HCT116 (cell line): ENCODE measurements at regions not wholly inside any gene's neighbourhood (a gene's known extent, or its start where the extent isn't known, plus 50 kb on each side); places are given as distances from the start of the nearest gene placed in this dataset.

ENCODE experiments used
- ATAC-seq: fragments of 200-7000 bp; cut with Tn5 transposase; 2 replicates; pipeline ENCODE4 v1.9.1; 2020; ENCODE audit warnings: mild to moderate bottlenecking, moderate library complexity
- BruUV-seq: library from RNA; stranded (reverse); fragments of 400-500 nt; replicated peaks from 2 replicates; lab custom pipeline; 2021; lab: Mats Ljungman, UMichigan
- CTCF ChIA-PET: fragments of 300-600 bp; sonication (Branson Sonifier 250); formaldehyde crosslinking; loops from one replicate; lab custom pipeline; 2021; ENCODE audit warnings: antibody characterized with exemption; lab: Charles Lee
- POLR2A ChIA-PET: fragments of 300-600, 350-600 bp; sonication (Branson Sonifier 250); formaldehyde crosslinking; loops from one replicate; lab custom pipeline; 2021; ENCODE audit warnings: antibody characterized with exemption; lab: Charles Lee
- RAD21 ChIA-PET, 2 experiments: fragments of 300-600 bp; sonication (Branson Sonifier 250); formaldehyde crosslinking; loops; one replicate each; lab custom pipeline; 2023; ENCODE audit warnings: low total read pairs in 2 of 2; ENCODE audit not compliant: uncharacterized antibody in 2 of 2, unreplicated experiment in 2 of 2, low non-redundant PET in 1 of 2; lab: Charles Lee
- DNase-seq: peaks from one replicate; pipeline ENCODE4 v3.0.0-alpha.2; 2010; ENCODE audit warnings: low read depth, low spot score
- H2AFZ ChIP-seq: fragments of 200-600 bp; shearing (Covaris generic), sonication (generic); 2 replicates; pipeline ENCODE4 v1.6.1; 2017; ENCODE audit warnings: low read depth, mixed run types, mixed read lengths, antibody characterized with exemption, low read length; ENCODE audit not compliant: poor library complexity, severe bottlenecking
- H3K27ac ChIP-seq: 2 replicates; pipeline ENCODE4 v1.5.1; 2012; ENCODE audit warnings: low read depth, low read length
- H3K27me3 ChIP-seq: fragments of 200-600 bp; sonication (generic); 2 replicates; pipeline ENCODE4 v1.6.1; 2016; ENCODE audit warnings: mixed run types, low read length, mixed read lengths; ENCODE audit not compliant: insufficient read depth
- H3K36me3 ChIP-seq, 2 experiments: fragments of 200-500 bp in 1 of 2; fragments of 200-600 bp in 1 of 2; sonication (Bioruptor generic) in 1 of 2; sonication (generic) in 1 of 2; 2 replicates each; pipeline versions ENCODE4 v1.5.1 to v1.6.1; 2014 to 2016; ENCODE audit warnings: low read length in 2 of 2, inconsistent platforms in 1 of 2, mixed read lengths in 1 of 2, mixed run types in 1 of 2; ENCODE audit not compliant: insufficient read depth in 2 of 2, control insufficient read depth in 1 of 2
- H3K4me1 ChIP-seq, 2 experiments: fragments of 200-600 bp in 1 of 2; sonication (generic) in 1 of 2; 2 replicates each; pipeline versions ENCODE4 v1.5.1 to v1.6.1; 2012 to 2017; ENCODE audit warnings: low read length in 2 of 2, inconsistent platforms in 1 of 2, mild to moderate bottlenecking in 1 of 2, mixed read lengths in 1 of 2, mixed run types in 1 of 2, moderate library complexity in 1 of 2; ENCODE audit not compliant: insufficient read depth in 2 of 2, control insufficient read depth in 1 of 2
- H3K4me2 ChIP-seq: fragments of 200-600 bp; sonication (generic); 2 replicates; pipeline ENCODE4 v1.6.1; 2017; ENCODE audit warnings: mixed run types, low read length, mixed read lengths
- H3K4me3 ChIP-seq, 2 experiments: fragments of 200-600 bp in 1 of 2; sonication (generic) in 1 of 2; replicated peaks in 1 of 2; 2 replicates each; pipeline ENCODE4 v1.5.1; 2011 to 2016; ENCODE audit warnings: low read length in 2 of 2, control low read depth in 1 of 2, low read depth in 1 of 2, mild to moderate bottlenecking in 1 of 2, mixed read lengths in 1 of 2, mixed run types in 1 of 2
- H3K79me2 ChIP-seq: fragments of 200-600 bp; sonication (generic); 2 replicates; pipeline ENCODE4 v1.6.1; 2017; ENCODE audit warnings: mild to moderate bottlenecking, mixed run types, low read length, moderate library complexity, mixed read lengths; ENCODE audit not compliant: insufficient read depth
- H3K9ac ChIP-seq: fragments of 200-600 bp; sonication (generic); 2 replicates; pipeline ENCODE4 v1.6.1; 2016; ENCODE audit warnings: low read length, mixed read lengths
- H3K9me2 ChIP-seq: fragments of 200-600 bp; sonication (generic), shearing (Covaris generic); 2 replicates; pipeline ENCODE4 v1.6.1; 2017; ENCODE audit warnings: mixed run types, mild to moderate bottlenecking, moderate library complexity; ENCODE audit not compliant: insufficient read depth
- H3K9me3 ChIP-seq, 2 experiments: fragments of 200-500 bp in 1 of 2; fragments of 200-600 bp in 1 of 2; sonication (Bioruptor generic) in 1 of 2; sonication (generic) in 1 of 2; 2 replicates each; pipeline ENCODE4 v1.6.1; 2014 to 2017; ENCODE audit warnings: low read length in 2 of 2, mixed read lengths in 2 of 2, inconsistent platforms in 1 of 2, low read depth in 1 of 2, mild to moderate bottlenecking in 1 of 2, mixed run types in 1 of 2, moderate library complexity in 1 of 2; ENCODE audit not compliant: control insufficient read depth in 1 of 2, insufficient read depth in 1 of 2
- H4K20me1 ChIP-seq: fragments of 200-600 bp; sonication (generic), shearing (Covaris generic); 2 replicates; pipeline ENCODE4 v1.6.1; 2017; ENCODE audit warnings: mixed run types, mild to moderate bottlenecking, moderate library complexity; ENCODE audit not compliant: insufficient read depth
- ATF3 ChIP-seq: IDR thresholded peaks from 2 replicates; pipeline ENCODE4 v1.6.1; 2012
- CEBPB ChIP-seq: IDR thresholded peaks from 2 replicates; pipeline ENCODE4 v1.6.1; 2012; ENCODE audit warnings: low read depth
- CTCF ChIP-seq, 3 experiments: fragments of 200-600 bp in 1 of 3; sonication (generic) in 1 of 3; IDR thresholded peaks in 2 of 3; conservative IDR thresholded peaks in 1 of 3; 2 replicates each; pipeline ENCODE4 v1.5.1; 2012 to 2017; ENCODE audit warnings: low read depth in 2 of 3, low read length in 2 of 3, antibody characterized with exemption in 1 of 3, borderline replicate concordance in 1 of 3, control low read depth in 1 of 3, mild to moderate bottlenecking in 1 of 3, mixed read lengths in 1 of 3, mixed run types in 1 of 3, moderate library complexity in 1 of 3; ENCODE audit not compliant: insufficient read depth in 1 of 3
- EGR1 ChIP-seq: IDR thresholded peaks from 2 replicates; pipeline ENCODE4 v1.6.1; 2012; ENCODE audit warnings: low read depth
- EZH2phosphoT487 ChIP-seq: fragments of 200-600 bp; IDR thresholded peaks from 2 replicates; pipeline ENCODE4 v1.6.1; 2018; ENCODE audit warnings: antibody characterized with exemption, borderline replicate concordance
- POLR2AphosphoS5 ChIP-seq: IDR thresholded peaks from 2 replicates; pipeline ENCODE4 v1.6.1; 2011; ENCODE audit warnings: mild to moderate bottlenecking, low read depth, low read length, moderate library complexity
- REST ChIP-seq: IDR thresholded peaks from 2 replicates; pipeline ENCODE4 v1.6.1; 2012; ENCODE audit warnings: low read depth
- SRF ChIP-seq: IDR thresholded peaks from 2 replicates; pipeline ENCODE4 v1.6.1; 2012; ENCODE audit warnings: low read depth
- YY1 ChIP-seq: IDR thresholded peaks from 2 replicates; pipeline ENCODE4 v1.6.1; 2011; ENCODE audit warnings: low read length, low read depth, moderate library complexity, mild to moderate bottlenecking; ENCODE audit not compliant: insufficient replicate concordance; ENCODE audit errors: extremely low read depth
- ZBTB33 ChIP-seq: IDR thresholded peaks from 2 replicates; pipeline ENCODE4 v1.6.1; 2011; ENCODE audit warnings: mild to moderate bottlenecking, low read length, moderate library complexity; ENCODE audit not compliant: insufficient replicate concordance; ENCODE audit errors: extremely low read depth
- ZNF274 ChIP-seq: fragments of 200-500 bp; sonication (Bioruptor generic); IDR thresholded peaks from 2 replicates; pipeline ENCODE4 v1.6.1; 2014; ENCODE audit warnings: mild to moderate bottlenecking, low read depth, low read length, inconsistent platforms
- intact Hi-C: fragments of 100-400 bp; cut with micrococcal nuclease; formaldehyde crosslinking; loops from 2 replicates; pipeline ENCODE4 v1.10.0; 2022

- RAD21 ChIA-PET, result no interaction called here
- no peaks in the 10 kb centered on the region for H3K9me2 ChIP-seq
- CTCF ChIA-PET, result no interaction called here
- no TSS peak for BruUV-seq
- DNase-seq (no peak), ATAC-seq (no peak)
- no peak overlapping the region for H2AFZ ChIP-seq
- POLR2A ChIA-PET, result no interaction called here
- H4K20me1 ChIP-seq, result no peaks in the 10 kb centered on the region
- H3K9ac ChIP-seq, result no peak overlapping the region
- H3K27me3 ChIP-seq, result peaks cover 6% of the 10 kb centered on the region; the same call in 1 of the 2 replicates
- no peaks in the 10 kb centered on the region for H3K9me3 ChIP-seq
- no peaks in the 10 kb centered on the region for H3K79me2 ChIP-seq
- H3K27ac ChIP-seq, result no peak overlapping the region
- H3K4me1 ChIP-seq, result no peaks in the 10 kb centered on the region
- intact Hi-C loops, result no loop called here
- H3K4me3 ChIP-seq, result no peak overlapping the region
- TF ChIP-seq CTCF (IDR thresholded peaks at IDR 0.05 in 2 of 3, conservative IDR thresholded peaks at IDR 0.05 in 1 of 3; ENCODE audit: borderline replicate concordance in 1 of 3, insufficient read depth in 1 of 3, low read depth in 2 of 3, low read length in 2 of 3) (no peak), YY1 (no peak), ZBTB33 (no peak), POLR2AphosphoS5 (no peak), SRF (no peak), CEBPB (no peak), EGR1 (no peak), EZH2phosphoT487 (no peak), REST (no peak), ZNF274 (no peak), ATF3 (no peak)
- no peaks in the 10 kb centered on the region for H3K36me3 ChIP-seq
- H3K4me2 ChIP-seq, result no peak overlapping the region
Observed at GRCh38 chr11:116057000-116057399, 552.8 kb upstream of the CADM1 start.
